Neural progenitor cell (in vitro differentiated cells): ENCODE measurements at regions not wholly inside any gene's neighbourhood (a gene's known extent, or its start where the extent isn't known, plus 50 kb on each side); places are given as distances from the start of the nearest gene placed in this dataset.

Source experiments
- DNase-seq: peaks from one replicate; pipeline ENCODE4 v3.0.0-alpha.2; 2016; ENCODE audit warnings: low spot score
- H2AFZ ChIP-seq: fragments of 200-600 bp; sonication (generic); replicated peaks from 2 replicates; pipeline ENCODE4 v1.6.1; 2016; ENCODE audit warnings: antibody characterized with exemption
- H3F3A ChIP-seq: fragments of 200-600 bp; sonication (generic); 2 replicates; pipeline ENCODE4 v1.6.1; 2016; ENCODE audit warnings: antibody characterized with exemption, low read depth
- H3K27ac ChIP-seq: fragments of 200-600 bp; sonication (generic); 2 replicates; pipeline ENCODE4 v1.5.1; 2016; ENCODE audit warnings: mild to moderate bottlenecking
- H3K27me3 ChIP-seq: fragments of 200-600 bp; sonication (generic); 2 replicates; pipeline ENCODE4 v1.6.1; 2016; ENCODE audit warnings: mild to moderate bottlenecking, moderate library complexity
- H3K36me3 ChIP-seq: fragments of 200-600 bp; sonication (generic); 2 replicates; pipeline ENCODE4 v1.5.1; 2016
- H3K4me1 ChIP-seq: fragments of 200-600 bp; sonication (generic); 2 replicates; pipeline ENCODE4 v1.6.1; 2016; ENCODE audit warnings: mixed run types
- H3K4me2 ChIP-seq: fragments of 200-600 bp; sonication (generic); 2 replicates; pipeline ENCODE4 v1.6.1; 2016
- H3K4me3 ChIP-seq: fragments of 200-600 bp; sonication (generic); 2 replicates; pipeline ENCODE4 v1.5.1; 2016
- H3K79me2 ChIP-seq: fragments of 200-600 bp; sonication (generic); 2 replicates; pipeline ENCODE4 v1.6.1; 2016; ENCODE audit warnings: low read depth
- H3K9ac ChIP-seq: fragments of 200-600 bp; sonication (generic); 2 replicates; pipeline ENCODE4 v1.6.1; 2016
- H3K9me3 ChIP-seq: fragments of 200-600 bp; sonication (generic); 2 replicates; pipeline ENCODE4 v1.5.1; 2016; ENCODE audit warnings: low read depth
- H4K20me1 ChIP-seq: fragments of 200-600 bp; sonication (generic); 2 replicates; pipeline ENCODE4 v1.6.1; 2016; ENCODE audit warnings: low read depth
- H3K27ac Mint-ChIP-seq: 3 replicates; pipeline ENCODE4 v1.8.0; 2021; ENCODE audit warnings: mixed read lengths
- H3K27me3 Mint-ChIP-seq: 2 replicates; pipeline ENCODE4 v1.8.0; 2022; ENCODE audit warnings: low read depth, mild to moderate bottlenecking, inconsistent platforms, moderate library complexity, mixed read lengths; ENCODE audit not compliant: insufficient read depth
- H3K36me3 Mint-ChIP-seq: 3 replicates; pipeline ENCODE4 v1.8.0; 2021; ENCODE audit warnings: mixed read lengths
- H3K4me1 Mint-ChIP-seq: 3 replicates; pipeline ENCODE4 v1.8.0; 2021; ENCODE audit warnings: mixed read lengths
- H3K4me3 Mint-ChIP-seq: 3 replicates; pipeline ENCODE4 v1.8.0; 2021; ENCODE audit warnings: mild to moderate bottlenecking, moderate library complexity, mixed read lengths
- H3K9me3 Mint-ChIP-seq: 3 replicates; pipeline ENCODE4 v1.8.0; 2020; ENCODE audit warnings: mixed read lengths
- CTCF ChIP-seq: fragments of 200-600 bp; sonication (generic); IDR thresholded peaks from 2 replicates; pipeline ENCODE4 v1.5.1; 2017; ENCODE audit warnings: antibody characterized with exemption, mild to moderate bottlenecking
- EZH2 ChIP-seq: fragments of 200-600 bp; sonication (generic); IDR thresholded peaks from 2 replicates; pipeline ENCODE4 v1.6.1; 2017; ENCODE audit warnings: antibody characterized with exemption, mild to moderate bottlenecking, moderate library complexity
- EZH2phosphoT487 ChIP-seq: fragments of 200-600 bp; sonication (generic); IDR thresholded peaks from 2 replicates; pipeline ENCODE4 v1.6.1; 2017; ENCODE audit warnings: antibody characterized with exemption

- Mint-ChIP-seq H3K4me3 (no peak overlapping the region), H3K9me3 (no peaks in the 10 kb centered on the region), H3K36me3 (no peaks in the 10 kb centered on the region), H3K27me3 (no peaks in the 10 kb centered on the region), H3K4me1 (no peaks in the 10 kb centered on the region), H3K27ac (no peak overlapping the region)
- Histone ChIP-seq H3K27ac (no peak overlapping the region), H3K9ac (no peak overlapping the region), H3K9me3 (no peaks in the 10 kb centered on the region), H3F3A (no peaks in the 10 kb centered on the region), H3K27me3 (no peaks in the 10 kb centered on the region), H2AFZ (no peak overlapping the region), H3K4me2 (no peak overlapping the region), H4K20me1 (no peaks in the 10 kb centered on the region), H3K36me3 (no peaks in the 10 kb centered on the region), H3K79me2 (no peaks in the 10 kb centered on the region), H3K4me1 (no peaks in the 10 kb centered on the region), H3K4me3 (no peak overlapping the region)
- TF ChIP-seq CTCF (no peak), EZH2 (no peak), EZH2phosphoT487 (no peak)
- DNase-seq = no peak
Observed at GRCh38 chr4:116486401-116486800, 599.0 kb downstream of the TRAM1L1 start.

GRCh38 chr4:116480546-116480945 is 604.8 kb downstream of the TRAM1L1 start:
- H2AFZ ChIP-seq = no peak overlapping the region
- no peaks in the 10 kb centered on the region for H4K20me1 ChIP-seq
- no peaks in the 10 kb centered on the region for H3K27me3 ChIP-seq
- H3F3A ChIP-seq = no peaks in the 10 kb centered on the region
- Mint-ChIP-seq H3K27me3 (no peaks in the 10 kb centered on the region), H3K4me1 (no peaks in the 10 kb centered on the region), H3K4me3 (no peak overlapping the region), H3K9me3 (peaks cover 4% of the 10 kb centered on the region), H3K36me3 (peaks cover 1% of the 10 kb centered on the region), H3K27ac (no peak overlapping the region)
- DNase-seq = no peak
- no peak for TF ChIP-seq EZH2
- no peak for TF ChIP-seq CTCF
- TF ChIP-seq EZH2phosphoT487 = no peak
- H3K4me2 ChIP-seq = no peak overlapping the region
- no peaks in the 10 kb centered on the region for H3K79me2 ChIP-seq
- no peak overlapping the region for H3K27ac ChIP-seq
- H3K36me3 ChIP-seq = no peaks in the 10 kb centered on the region
- no peak overlapping the region for H3K9ac ChIP-seq
- no peak overlapping the region for H3K4me3 ChIP-seq
- H3K4me1 ChIP-seq = no peaks in the 10 kb centered on the region
- no peaks in the 10 kb centered on the region for H3K9me3 ChIP-seq

- Histone ChIP-seq H3F3A (no peaks in the 10 kb centered on the region), H2AFZ (no peak overlapping the region), H3K27ac (no peak overlapping the region), H3K4me1 (no peaks in the 10 kb centered on the region), H3K4me2 (no peak overlapping the region), H4K20me1 (no peaks in the 10 kb centered on the region), H3K79me2 (no peaks in the 10 kb centered on the region), H3K9ac (no peak overlapping the region), H3K9me3 (no peaks in the 10 kb centered on the region), H3K4me3 (no peak overlapping the region), H3K27me3 (no peaks in the 10 kb centered on the region), H3K36me3 (no peaks in the 10 kb centered on the region)
- no peaks in the 10 kb centered on the region for H3K27me3 Mint-ChIP-seq
- no peak overlapping the region for H3K4me3 Mint-ChIP-seq
- H3K9me3 Mint-ChIP-seq = peaks cover 4% of the 10 kb centered on the region
- H3K27ac Mint-ChIP-seq = no peak overlapping the region
- DNase-seq = no peak
- H3K4me1 Mint-ChIP-seq = no peaks in the 10 kb centered on the region
- H3K36me3 Mint-ChIP-seq = peaks cover 1% of the 10 kb centered on the region
- TF ChIP-seq EZH2 = no peak
- TF ChIP-seq EZH2phosphoT487 = no peak
- TF ChIP-seq CTCF = no peak
Observed at GRCh38 chr4:116478343-116478742, 607.0 kb downstream of the TRAM1L1 start.
